HG03060 (cell line): ENCODE measurements at regions not wholly inside any gene's neighbourhood (a gene's known extent, or its start where the extent isn't known, plus 50 kb on each side); places are given as distances from the start of the nearest gene placed in this dataset.
"Not testable (repeated sequence)": the region's sequence is repeated elsewhere in the genome, so short reads cannot be mapped to it uniquely, and the experiment has no call there.

Source experiments
- ATAC-seq: cut with Tn5 transposase; IDR thresholded peaks from one replicate; pipeline ENCODE4 v1.9.1; 2021; ENCODE audit warnings: low read depth, moderate number of reproducible peaks; ENCODE audit not compliant: unreplicated experiment

DNA sequence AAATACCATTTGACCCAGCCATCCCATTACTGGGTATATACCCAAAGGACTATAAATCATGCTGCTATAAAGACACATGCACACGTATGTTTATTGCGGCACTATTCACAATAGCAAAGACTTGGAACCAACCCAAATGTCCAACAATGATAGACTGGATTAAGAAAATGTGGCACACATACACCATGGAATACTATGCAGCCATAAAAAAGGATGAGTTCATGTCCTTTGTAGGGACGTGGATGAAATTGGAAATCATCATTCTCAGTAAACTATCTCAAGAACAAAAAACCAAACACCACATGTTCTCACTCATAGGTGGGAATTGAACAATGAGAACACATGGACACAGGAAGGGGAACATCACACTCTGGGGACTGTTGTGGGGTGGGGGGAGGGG is 142.1 kb upstream of the BEND6 start:
- not testable (repeated sequence) for ATAC-seq

- no peak for ATAC-seq
These were observed 146.0 kb upstream of the BEND6 start for GRCh38 chr6:56808871-56809359.

DNA sequence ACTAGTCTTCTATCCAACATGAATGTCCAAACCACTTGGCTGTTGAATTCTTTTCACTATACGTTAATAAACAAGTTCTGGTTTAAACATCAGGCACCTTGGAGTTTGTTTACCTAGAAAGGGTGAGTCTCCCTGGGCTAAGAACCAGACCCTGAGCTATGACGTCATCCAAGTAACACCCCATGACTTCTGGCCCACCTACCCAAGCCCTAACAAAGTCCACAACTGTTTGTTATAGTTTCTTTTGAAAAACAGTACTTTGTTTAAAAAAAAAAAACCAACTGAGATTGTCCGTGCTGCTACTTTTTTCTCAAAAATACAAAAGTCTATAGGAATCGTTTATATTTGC is 146.9 kb upstream of the BEND6 start:
- ATAC-seq: no peak

DNA sequence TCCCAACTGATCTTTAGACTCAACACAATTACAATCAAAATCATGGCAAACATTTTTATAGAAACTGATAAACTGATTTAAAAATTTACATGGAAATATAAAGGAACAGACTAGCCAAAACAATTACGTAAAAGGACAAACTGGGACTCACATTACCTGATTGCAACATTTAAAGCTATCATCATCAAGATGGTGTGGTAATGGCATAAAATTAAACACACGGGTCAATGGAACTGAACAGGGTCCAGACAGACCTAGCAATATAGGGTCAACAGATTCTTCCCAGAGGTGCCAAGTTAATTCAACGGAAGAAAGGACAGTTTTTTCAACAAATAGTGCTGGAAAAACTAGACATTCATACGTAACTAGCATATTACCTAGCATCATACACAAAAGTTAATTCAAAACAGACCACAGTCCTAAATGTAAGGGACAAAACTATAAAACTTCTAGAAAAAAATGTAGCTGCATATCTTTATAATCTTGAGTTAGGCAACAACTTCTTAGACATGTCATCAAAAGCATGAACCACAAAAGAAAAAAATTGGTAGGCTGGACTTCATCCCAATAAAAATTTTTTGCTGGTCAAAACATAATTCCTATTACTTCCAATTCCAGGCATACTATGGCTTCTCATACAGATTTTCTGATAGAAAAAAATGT is 147.4 kb upstream of the BEND6 start:
- no peak for ATAC-seq

DNA sequence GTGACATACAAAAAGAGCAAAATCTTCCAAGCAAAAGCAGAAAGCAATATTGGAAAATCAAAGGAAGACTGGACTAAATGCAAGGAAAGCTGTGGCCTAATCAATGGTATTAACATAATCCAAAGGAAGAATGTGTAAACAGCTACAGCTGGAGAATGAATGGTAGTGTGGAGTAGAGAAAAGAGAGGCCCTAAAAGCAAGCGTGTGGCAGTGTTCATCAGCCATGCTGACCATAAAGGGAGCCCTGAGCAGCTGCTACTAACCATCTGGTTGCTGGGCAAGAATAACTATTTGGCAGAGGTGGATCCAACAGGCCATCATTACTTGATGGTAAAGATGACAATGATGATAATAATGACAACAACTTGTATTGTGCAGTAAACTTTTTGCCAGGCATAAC is 148.5 kb upstream of the BEND6 start:
- no peak for ATAC-seq

DNA sequence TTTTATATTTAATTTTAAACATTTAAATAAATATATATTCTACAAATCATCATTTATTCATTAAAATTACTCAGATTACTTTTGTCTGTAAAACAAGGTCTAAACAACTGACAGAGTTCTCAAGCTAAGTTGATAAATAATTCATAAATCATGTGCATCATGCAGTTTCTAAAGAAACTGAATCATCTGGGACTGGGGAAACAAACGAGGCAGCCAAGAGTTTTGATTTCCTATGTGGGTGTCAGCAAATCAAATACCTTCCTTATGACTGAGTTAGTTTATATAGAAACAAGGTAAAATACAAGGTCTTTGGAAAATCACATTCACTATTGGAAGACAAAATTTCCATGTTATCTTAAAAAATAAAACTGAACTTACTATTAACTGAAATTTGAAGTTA is 149.9 kb upstream of the BEND6 start:
- no peak for ATAC-seq

- ATAC-seq: no peak
These were observed 151.3 kb upstream of the BEND6 start for GRCh38 chr6:56803594-56803993.

- no peak for ATAC-seq
These were observed 152.3 kb upstream of the BEND6 start for GRCh38 chr6:56802584-56802983.

DNA sequence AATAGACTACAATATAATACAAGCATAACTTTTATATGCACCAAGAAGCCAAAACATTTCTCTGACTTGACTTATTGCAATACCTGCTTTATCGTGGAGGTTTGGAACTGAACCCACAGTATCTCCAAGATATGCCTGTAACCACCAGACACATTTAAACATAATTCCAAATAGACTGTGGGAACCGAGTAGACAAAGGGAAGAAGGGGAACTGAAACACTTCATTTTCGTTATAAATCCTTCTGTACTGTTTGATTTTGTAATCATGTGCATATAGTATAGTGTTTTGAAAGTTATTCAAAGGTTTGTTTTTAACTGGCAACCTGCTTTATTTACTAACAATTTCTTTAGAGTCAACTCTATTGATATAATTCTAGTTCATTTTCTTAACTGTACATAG is 154.9 kb upstream of the BEND6 start:
- ATAC-seq: no peak

DNA sequence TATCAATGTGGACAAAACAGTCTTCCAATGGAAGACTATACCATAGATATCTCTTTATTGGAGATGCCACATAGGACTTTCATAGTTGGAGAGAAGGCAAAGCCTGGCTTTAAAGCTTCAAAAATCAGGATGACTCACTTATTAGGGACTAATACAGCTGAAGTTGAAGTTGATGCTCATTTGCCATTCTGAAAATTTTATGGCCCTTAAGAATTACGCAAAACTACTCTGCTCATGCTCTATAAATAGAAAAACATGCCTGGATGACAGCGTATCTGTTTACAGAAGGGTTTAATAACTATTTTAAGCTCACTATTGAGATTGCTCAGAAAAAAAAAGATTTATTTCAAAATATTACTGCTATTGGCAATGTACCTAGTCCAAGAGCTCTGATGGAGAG is 155.5 kb upstream of the DST start:
- no peak for ATAC-seq

GRCh38 chr6:56796196-56796532 is 153.5 kb upstream of the DST start:
- ATAC-seq: peak; percentile 40

GRCh38 chr6:56795466-56796195 is 152.9 kb upstream of the DST start:
- no peak for ATAC-seq

GRCh38 chr6:56794421-56794820 is 151.7 kb upstream of the DST start:
- ATAC-seq: no peak

DNA sequence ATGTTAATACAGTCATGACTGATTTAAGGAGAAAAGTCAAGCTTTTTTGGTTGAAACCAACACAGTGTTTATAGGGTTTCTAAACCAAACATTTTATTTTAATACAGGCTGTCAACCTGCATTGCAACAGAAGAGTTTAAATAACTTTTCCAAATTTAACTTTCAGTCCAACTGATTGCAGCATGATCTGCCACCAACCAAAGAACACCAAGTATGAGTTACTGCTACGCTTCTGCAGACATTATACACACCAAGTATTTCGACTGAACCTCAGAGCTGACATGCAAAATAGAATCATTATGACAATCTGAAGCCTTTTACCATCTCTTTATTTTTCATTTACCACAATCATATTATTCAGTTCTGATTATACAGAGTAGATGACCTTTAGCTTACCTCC is 151.2 kb upstream of the DST start:
- no peak for ATAC-seq

GRCh38 chr6:56790414-56790813 is 147.7 kb upstream of the DST start:
- ATAC-seq: no peak

GRCh38 chr6:56789879-56790278 is 147.2 kb upstream of the DST start:
- ATAC-seq: no peak

- ATAC-seq: no peak
These were observed 146.7 kb upstream of the DST start for GRCh38 chr6:56789342-56789741.

- no peak for ATAC-seq
These were observed 144.5 kb upstream of the DST start for GRCh38 chr6:56787209-56787608.

DNA sequence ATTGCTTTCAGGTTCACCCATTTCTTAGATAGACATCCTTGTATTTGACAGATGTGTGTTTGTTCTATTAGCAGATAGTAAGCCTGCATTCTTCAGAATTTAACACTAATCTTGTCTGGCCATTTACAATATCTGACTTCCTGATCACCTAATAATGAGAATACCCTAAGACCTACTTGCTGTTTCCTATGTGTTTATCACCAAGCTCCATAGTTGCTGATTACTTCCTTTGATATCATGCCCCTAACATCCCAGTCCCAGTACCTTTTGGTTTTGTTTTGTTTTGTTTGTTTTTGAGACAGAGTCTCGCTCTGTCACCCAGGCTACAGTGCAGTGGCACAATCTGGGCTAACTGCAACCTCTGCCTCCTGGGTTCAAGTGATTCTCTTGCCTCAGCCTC is 143.6 kb upstream of the DST start:
- ATAC-seq: no peak

GRCh38 chr6:56785536-56785935 is 142.8 kb upstream of the DST start:
- not testable (repeated sequence) for ATAC-seq

DNA sequence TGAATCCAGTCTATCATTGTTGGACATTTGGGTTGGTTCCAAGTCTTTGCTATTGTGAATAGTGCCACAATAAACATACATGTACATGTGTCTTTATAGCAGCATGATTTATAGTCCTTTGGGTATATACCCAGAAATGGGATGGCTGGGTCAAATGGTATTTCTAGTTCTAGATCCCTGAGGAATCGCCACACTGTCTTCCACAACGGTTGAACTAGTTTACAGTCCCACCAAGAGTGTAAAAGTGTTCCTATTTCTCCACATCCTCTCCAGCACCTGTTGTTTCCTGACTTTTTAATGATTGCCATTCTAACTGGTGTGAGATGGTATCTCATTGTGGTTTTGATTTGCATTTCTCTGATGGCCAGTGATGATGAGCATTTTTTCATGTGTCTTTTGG is 137.4 kb upstream of the DST start:
- ATAC-seq: not testable (repeated sequence)

- not testable (repeated sequence) for ATAC-seq
These were observed 135.8 kb upstream of the DST start for GRCh38 chr6:56778503-56778902.
